OCI-LY1 (cell line): ENCODE measurements at regions not wholly inside any gene's neighbourhood (a gene's known extent, or its start where the extent isn't known, plus 50 kb on each side); places are given as distances from the start of the nearest gene placed in this dataset.

Source experiments
- EZH2 ChIP-seq: fragments of 200-600 bp; sonication (generic), shearing (Covaris generic); IDR thresholded peaks from 2 replicates; pipeline ENCODE4 v1.8.0; 2017; ENCODE audit warnings: borderline replicate concordance, mixed run types, mild to moderate bottlenecking, antibody characterized with exemption, low read length, moderate library complexity, mixed read lengths
- TF ChIP-seq, protein P1 (sequence below): fragments of 200-600 bp; sonication (generic), shearing (Covaris generic); IDR thresholded peaks from 2 replicates; pipeline ENCODE4 v1.5.1; 2017; ENCODE audit warnings: mild to moderate bottlenecking, antibody characterized with exemption, low read length, moderate library complexity, mixed read lengths

DNA sequence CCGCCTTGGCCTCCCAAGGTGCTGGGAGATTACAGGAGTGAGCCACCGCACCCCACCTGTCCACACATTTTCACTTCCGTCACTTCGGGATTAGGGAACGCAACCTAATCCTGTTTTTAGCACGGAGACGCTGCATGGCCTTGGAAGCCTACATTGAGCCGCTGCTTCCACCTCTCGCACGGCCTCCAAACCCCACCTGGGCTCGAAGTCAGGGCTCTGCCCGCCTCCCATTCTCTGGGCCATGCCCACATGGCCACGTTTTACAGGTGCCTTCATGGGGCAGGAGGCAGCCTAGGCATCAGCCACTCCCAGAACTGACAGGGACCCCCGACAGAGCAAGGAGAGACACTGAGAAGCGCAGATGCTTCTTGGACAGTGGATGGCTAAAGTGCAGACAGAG, 100.6 kb downstream of the OAT start:
- TF ChIP-seq, protein P1, sequence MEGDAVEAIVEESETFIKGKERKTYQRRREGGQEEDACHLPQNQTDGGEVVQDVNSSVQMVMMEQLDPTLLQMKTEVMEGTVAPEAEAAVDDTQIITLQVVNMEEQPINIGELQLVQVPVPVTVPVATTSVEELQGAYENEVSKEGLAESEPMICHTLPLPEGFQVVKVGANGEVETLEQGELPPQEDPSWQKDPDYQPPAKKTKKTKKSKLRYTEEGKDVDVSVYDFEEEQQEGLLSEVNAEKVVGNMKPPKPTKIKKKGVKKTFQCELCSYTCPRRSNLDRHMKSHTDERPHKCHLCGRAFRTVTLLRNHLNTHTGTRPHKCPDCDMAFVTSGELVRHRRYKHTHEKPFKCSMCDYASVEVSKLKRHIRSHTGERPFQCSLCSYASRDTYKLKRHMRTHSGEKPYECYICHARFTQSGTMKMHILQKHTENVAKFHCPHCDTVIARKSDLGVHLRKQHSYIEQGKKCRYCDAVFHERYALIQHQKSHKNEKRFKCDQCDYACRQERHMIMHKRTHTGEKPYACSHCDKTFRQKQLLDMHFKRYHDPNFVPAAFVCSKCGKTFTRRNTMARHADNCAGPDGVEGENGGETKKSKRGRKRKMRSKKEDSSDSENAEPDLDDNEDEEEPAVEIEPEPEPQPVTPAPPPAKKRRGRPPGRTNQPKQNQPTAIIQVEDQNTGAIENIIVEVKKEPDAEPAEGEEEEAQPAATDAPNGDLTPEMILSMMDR, result no peak
- TF ChIP-seq EZH2, result no peak
